CD8-positive, alpha-beta memory T cell (primary cell): ENCODE measurements at regions not wholly inside any gene's neighbourhood (a gene's known extent, or its start where the extent isn't known, plus 50 kb on each side); places are given as distances from the start of the nearest gene placed in this dataset.

ENCODE experiments used
- CTCF ChIA-PET: fragments of 350-600 bp; sonication (Branson Sonifier 250); formaldehyde crosslinking; loops from one replicate; lab custom pipeline; 2021; ENCODE audit warnings: antibody characterized with exemption; lab: Charles Lee
- POLR2A ChIA-PET: fragments of 350-600 bp; sonication (Branson Sonifier 250); formaldehyde crosslinking; loops from one replicate; lab custom pipeline; 2021; ENCODE audit warnings: antibody characterized with exemption; lab: Charles Lee
- DNase-seq, 5 donors: peaks; one replicate each; pipeline versions ENCODE4 v3.0.0 to v3.0.0-alpha.2; 2020 to 2022; ENCODE audit warnings: mixed read lengths in 1 of 5
- H3K27ac ChIP-seq: one replicate; pipeline ENCODE4 v1.7.0; 2013; ENCODE audit warnings: low read depth, mild to moderate bottlenecking, low read length, moderate library complexity
- H3K27me3 ChIP-seq: 2 replicates; pipeline ENCODE4 v1.7.0; 2013; ENCODE audit warnings: low read length, mild to moderate bottlenecking; ENCODE audit not compliant: insufficient read depth, poor library complexity, severe bottlenecking
- H3K36me3 ChIP-seq: 2 replicates; pipeline ENCODE4 v1.7.0; 2013; ENCODE audit warnings: mild to moderate bottlenecking, low read length, moderate library complexity; ENCODE audit not compliant: insufficient read depth
- H3K4me1 ChIP-seq: 2 replicates; pipeline ENCODE4 v1.7.0; 2013; ENCODE audit warnings: mild to moderate bottlenecking, low read length, moderate library complexity; ENCODE audit not compliant: insufficient read depth
- H3K4me3 ChIP-seq: 2 replicates; pipeline ENCODE4 v1.7.0; 2013; ENCODE audit warnings: mild to moderate bottlenecking, low read length
- H3K9me3 ChIP-seq: 2 replicates; pipeline ENCODE4 v1.7.0; 2013; ENCODE audit warnings: mild to moderate bottlenecking, low read length
- H3K27ac Mint-ChIP-seq, 8 donors: one replicate each; pipeline ENCODE4 v1.8.0; 2020 to 2021; ENCODE audit warnings: mixed read lengths in 8 of 8, mild to moderate bottlenecking in 6 of 8, inconsistent platforms in 3 of 8, moderate library complexity in 3 of 8
- H3K27me3 Mint-ChIP-seq, 2 donors: one replicate each; pipeline ENCODE4 v1.8.0; 2020 to 2021; ENCODE audit warnings: mixed read lengths in 2 of 2, mild to moderate bottlenecking in 1 of 2, moderate library complexity in 1 of 2
- H3K36me3 Mint-ChIP-seq, 3 donors: one replicate each; pipeline ENCODE4 v1.8.0; 2020 to 2021; ENCODE audit warnings: mixed read lengths in 3 of 3, inconsistent platforms in 1 of 3, mild to moderate bottlenecking in 1 of 3
- H3K4me1 Mint-ChIP-seq, 3 donors: one replicate each; pipeline ENCODE4 v1.8.0; 2020 to 2021; ENCODE audit warnings: mixed read lengths in 3 of 3, inconsistent platforms in 1 of 3, mild to moderate bottlenecking in 1 of 3
- H3K4me3 Mint-ChIP-seq, 7 donors: one replicate each; pipeline ENCODE4 v1.8.0; 2020 to 2021; ENCODE audit warnings: mixed read lengths in 7 of 7, mild to moderate bottlenecking in 6 of 7, moderate library complexity in 4 of 7, inconsistent platforms in 2 of 7
- H3K9me3 Mint-ChIP-seq, 5 donors: one replicate each; pipeline ENCODE4 v1.8.0; 2020 to 2022; ENCODE audit warnings: mixed read lengths in 5 of 5, mild to moderate bottlenecking in 3 of 5, moderate library complexity in 2 of 5, inconsistent platforms in 1 of 5

DNA sequence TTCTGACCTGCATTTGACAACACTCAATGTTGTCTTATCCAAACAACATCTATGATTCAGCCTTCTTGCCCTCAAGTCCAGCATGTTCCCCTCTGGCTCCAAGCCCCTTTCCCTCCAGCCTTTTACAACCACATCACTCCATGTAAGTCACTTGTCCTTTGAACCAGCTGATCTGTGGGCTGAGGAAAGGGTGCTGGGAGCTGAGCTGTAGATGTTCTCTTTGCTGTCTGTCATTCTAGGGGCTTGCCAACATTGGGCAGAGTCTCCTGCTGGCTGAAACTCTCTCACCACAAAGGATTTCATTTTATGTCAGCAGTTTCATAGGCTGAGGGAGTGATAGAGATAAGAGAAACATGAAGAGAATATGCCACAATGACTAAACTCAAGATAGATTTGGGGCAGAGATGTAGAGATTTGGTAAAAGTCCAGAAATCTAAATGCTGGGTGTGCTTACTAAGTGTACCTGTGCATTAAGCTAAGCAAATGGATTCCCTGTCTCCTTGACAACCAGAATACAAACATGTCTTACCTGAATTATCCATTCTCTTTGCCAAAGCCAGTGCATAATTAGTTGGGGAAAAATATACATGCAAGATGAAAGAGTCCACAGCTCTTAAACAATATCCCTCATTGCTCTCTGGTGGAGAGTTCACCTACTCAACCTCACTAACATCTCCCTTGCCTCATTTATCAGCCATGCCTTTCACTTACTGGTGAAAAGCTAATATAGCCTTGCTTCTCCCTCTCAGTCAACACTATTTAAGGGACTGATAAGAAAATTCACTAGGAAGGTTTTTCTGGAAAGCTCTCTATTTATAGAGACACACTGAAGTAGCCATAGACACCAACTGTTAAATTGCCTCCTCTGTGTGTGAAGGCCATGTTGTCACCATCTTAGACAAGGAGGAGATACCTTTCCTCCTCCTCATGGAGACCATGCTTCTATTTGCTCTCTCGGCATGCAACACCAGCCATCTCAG, 175.5 kb upstream of the SERP2 start:
- Mint-ChIP-seq H3K27me3 (peaks cover 0 to 2% of the 10 kb centered on the region in 2 donors), H3K27ac (peak overlapping the region in 2 of 8 donors; percentile 6 to 19), H3K4me1 (peaks cover 9 to 22% (median 15%) of the 10 kb centered on the region in 3 donors), H3K9me3 (no peaks in the 10 kb centered on the region), H3K36me3 (no peaks in the 10 kb centered on the region), H3K4me3 (no peak overlapping the region)
- ChIA-PET CTCF (no interaction called here), POLR2A (no interaction called here)
- H3K27ac ChIP-seq: no peak overlapping the region
- peaks cover 4% of the 10 kb centered on the region for H3K4me1 ChIP-seq
- DNase-seq: no peak
- no peak overlapping the region for H3K4me3 ChIP-seq
- H3K27me3 ChIP-seq: no peaks in the 10 kb centered on the region
- H3K36me3 ChIP-seq: no peaks in the 10 kb centered on the region
- H3K9me3 ChIP-seq: no peaks in the 10 kb centered on the region

DNA sequence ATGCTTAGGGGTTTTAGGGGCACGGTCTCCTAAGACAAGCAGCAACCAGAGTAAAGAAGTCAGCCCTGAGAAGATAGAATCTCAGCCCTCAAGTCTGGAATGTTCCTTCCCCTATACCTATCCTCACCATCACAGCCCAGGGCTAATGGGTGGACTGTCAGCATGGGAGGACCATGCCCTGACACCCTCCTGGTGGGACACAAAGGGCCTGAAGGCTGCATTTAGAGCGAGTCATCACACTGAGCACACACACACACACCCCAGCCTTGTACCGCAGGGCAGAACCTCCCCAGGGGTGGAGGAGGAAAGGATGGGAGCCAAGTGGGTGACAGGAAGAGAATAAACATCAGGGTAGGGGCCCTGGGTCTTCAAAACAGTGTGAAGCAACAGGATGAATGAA, 174.8 kb upstream of the SERP2 start:
- H3K4me3 Mint-ChIP-seq: no peak overlapping the region
- Histone ChIP-seq H3K36me3 (no peaks in the 10 kb centered on the region), H3K4me1 (peaks cover 4% of the 10 kb centered on the region), H3K27ac (no peak overlapping the region), H3K9me3 (no peaks in the 10 kb centered on the region), H3K27me3 (no peaks in the 10 kb centered on the region), H3K4me3 (no peak overlapping the region)
- peak overlapping the region in 1 of 8 donors; percentile 74 for H3K27ac Mint-ChIP-seq
- H3K9me3 Mint-ChIP-seq: no peaks in the 10 kb centered on the region
- ChIA-PET POLR2A (no interaction called here), CTCF (no interaction called here)
- peaks cover 1 to 2% of the 10 kb centered on the region in 2 donors for H3K27me3 Mint-ChIP-seq
- peaks cover 9 to 22% (median 15%) of the 10 kb centered on the region in 3 donors for H3K4me1 Mint-ChIP-seq
- H3K36me3 Mint-ChIP-seq: no peaks in the 10 kb centered on the region
- no peak for DNase-seq

DNA sequence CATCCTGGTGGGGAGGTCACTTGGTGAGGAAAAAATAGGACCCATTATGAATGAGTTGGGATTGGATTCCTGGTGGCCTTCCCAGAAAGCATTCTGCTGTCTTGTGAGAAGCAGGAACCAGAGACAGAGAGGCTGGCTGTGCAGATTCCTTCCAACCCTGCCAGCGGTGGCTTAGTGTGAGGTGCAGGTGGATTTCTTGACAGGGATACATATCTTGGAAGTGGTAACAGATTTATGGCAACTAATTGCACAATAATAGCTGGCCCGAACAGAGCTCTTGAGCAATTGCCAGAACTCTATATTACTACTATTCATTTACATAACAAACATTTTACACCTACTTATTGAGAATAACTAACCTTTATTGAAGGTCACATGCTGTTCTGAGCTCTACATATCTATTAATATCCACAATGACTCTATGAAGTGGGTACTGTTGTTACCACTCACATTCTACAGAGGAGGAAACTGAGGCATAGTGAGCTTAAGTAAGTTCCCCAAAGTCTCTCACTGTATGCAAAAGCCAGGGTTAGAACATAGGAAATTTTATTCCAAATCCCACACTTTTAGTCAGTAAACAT, 173.9 kb upstream of the SERP2 start:
- no peak for DNase-seq
- Mint-ChIP-seq H3K4me3 (no peak overlapping the region), H3K27me3 (peaks cover 3 to 5% of the 10 kb centered on the region in 2 donors), H3K9me3 (no peaks in the 10 kb centered on the region), H3K36me3 (no peaks in the 10 kb centered on the region), H3K27ac (no peak overlapping the region), H3K4me1 (peaks cover 9 to 22% (median 15%) of the 10 kb centered on the region in 3 donors)
- no peak overlapping the region for H3K4me3 ChIP-seq
- CTCF ChIA-PET: no interaction called here
- H3K27ac ChIP-seq: no peak overlapping the region
- POLR2A ChIA-PET: no interaction called here
- no peaks in the 10 kb centered on the region for H3K9me3 ChIP-seq
- no peaks in the 10 kb centered on the region for H3K36me3 ChIP-seq
- peaks cover 4% of the 10 kb centered on the region for H3K4me1 ChIP-seq
- no peaks in the 10 kb centered on the region for H3K27me3 ChIP-seq

DNA sequence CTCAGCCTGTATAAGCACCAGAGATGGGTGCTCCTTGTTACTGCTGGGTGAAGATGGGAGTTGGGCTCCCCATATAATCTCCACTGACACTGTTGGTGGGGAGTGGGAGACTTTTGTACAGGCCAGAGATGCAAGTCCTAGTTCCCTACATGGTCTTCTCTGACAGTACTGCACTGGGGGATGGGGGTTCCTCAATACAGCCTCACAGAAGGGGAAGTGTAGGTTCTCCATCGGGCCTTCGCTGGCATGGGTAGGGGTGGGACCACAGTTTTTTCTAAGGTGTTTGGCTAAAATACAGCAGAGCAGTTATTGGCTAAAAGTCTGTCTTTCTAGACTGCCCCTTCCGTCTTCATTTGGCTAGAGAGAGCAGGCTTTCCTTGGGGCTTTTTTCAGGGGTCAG, 167.2 kb upstream of the SERP2 start:
- no peak overlapping the region for H3K4me3 ChIP-seq
- H3K9me3 ChIP-seq: no peaks in the 10 kb centered on the region
- Mint-ChIP-seq H3K36me3 (no peaks in the 10 kb centered on the region), H3K4me3 (no peak overlapping the region), H3K9me3 (peaks cover 0 to 4% (median 3%) of the 10 kb centered on the region in 5 donors), H3K4me1 (no peaks in the 10 kb centered on the region), H3K27ac (no peak overlapping the region), H3K27me3 (peaks cover 4 to 18% of the 10 kb centered on the region in 2 donors)
- no peaks in the 10 kb centered on the region for H3K4me1 ChIP-seq
- CTCF ChIA-PET: no interaction called here
- H3K27ac ChIP-seq: no peak overlapping the region
- no peaks in the 10 kb centered on the region for H3K27me3 ChIP-seq
- POLR2A ChIA-PET: no interaction called here
- no peaks in the 10 kb centered on the region for H3K36me3 ChIP-seq
- no peak for DNase-seq

DNA sequence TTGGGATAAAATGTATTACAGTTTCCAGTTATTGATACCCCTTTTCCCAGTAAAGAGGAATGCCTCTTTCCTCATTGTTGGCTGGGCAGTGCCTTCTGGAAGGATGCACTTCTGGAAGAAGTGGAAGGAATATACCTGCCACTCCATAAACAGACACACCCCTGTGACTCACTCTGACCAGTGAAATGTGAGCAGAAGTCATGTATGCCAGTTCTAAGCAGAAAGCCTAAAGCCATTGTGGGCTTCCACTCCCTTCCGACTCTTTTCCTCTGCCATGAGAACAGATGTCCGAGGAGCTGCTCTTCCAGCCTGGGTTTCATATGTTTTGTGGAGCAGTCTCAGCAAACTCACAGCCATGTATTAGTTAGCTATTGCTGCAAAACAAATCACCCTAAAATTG, 166.1 kb upstream of the SERP2 start:
- Mint-ChIP-seq H3K27me3 (peaks cover 4 to 18% of the 10 kb centered on the region in 2 donors), H3K36me3 (no peaks in the 10 kb centered on the region), H3K4me1 (no peaks in the 10 kb centered on the region), H3K27ac (no peak overlapping the region), H3K9me3 (peaks cover 0 to 4% (median 3%) of the 10 kb centered on the region in 5 donors), H3K4me3 (no peak overlapping the region)
- no peak for DNase-seq
- H3K27me3 ChIP-seq: no peaks in the 10 kb centered on the region
- no peaks in the 10 kb centered on the region for H3K9me3 ChIP-seq
- H3K36me3 ChIP-seq: no peaks in the 10 kb centered on the region
- H3K4me1 ChIP-seq: no peaks in the 10 kb centered on the region
- POLR2A ChIA-PET: no interaction called here
- no peak overlapping the region for H3K4me3 ChIP-seq
- no peak overlapping the region for H3K27ac ChIP-seq
- CTCF ChIA-PET: no interaction called here

DNA sequence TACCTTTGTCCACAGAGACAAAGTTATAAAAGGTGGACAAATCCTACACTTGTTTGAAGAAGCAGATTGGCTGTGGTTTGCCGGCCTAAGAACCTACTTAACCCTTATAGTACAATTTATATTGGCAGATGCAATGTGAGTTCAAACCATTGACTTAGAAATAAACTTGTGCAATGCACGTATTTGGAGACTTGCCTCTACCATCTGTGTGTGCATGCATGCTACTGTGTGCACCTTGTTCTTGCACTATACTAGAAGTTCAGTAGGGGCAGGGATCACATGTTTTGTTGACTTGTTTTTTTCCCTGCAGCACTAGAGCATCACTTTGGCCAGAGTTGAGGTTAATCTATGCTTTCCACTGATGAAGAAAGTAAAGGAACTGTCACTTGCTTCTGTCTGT, 163.1 kb upstream of the SERP2 start:
- no peaks in the 10 kb centered on the region for H3K27me3 ChIP-seq
- H3K36me3 ChIP-seq: no peaks in the 10 kb centered on the region
- Mint-ChIP-seq H3K27me3 (peaks cover 1 to 27% of the 10 kb centered on the region in 2 donors), H3K4me1 (no peaks in the 10 kb centered on the region), H3K27ac (no peak overlapping the region), H3K36me3 (no peaks in the 10 kb centered on the region), H3K4me3 (no peak overlapping the region), H3K9me3 (peaks cover 0 to 4% (median 3%) of the 10 kb centered on the region in 5 donors)
- CTCF ChIA-PET: no interaction called here
- no peaks in the 10 kb centered on the region for H3K4me1 ChIP-seq
- H3K4me3 ChIP-seq: no peak overlapping the region
- DNase-seq: no peak
- POLR2A ChIA-PET: no interaction called here
- no peaks in the 10 kb centered on the region for H3K9me3 ChIP-seq
- no peak overlapping the region for H3K27ac ChIP-seq

DNA sequence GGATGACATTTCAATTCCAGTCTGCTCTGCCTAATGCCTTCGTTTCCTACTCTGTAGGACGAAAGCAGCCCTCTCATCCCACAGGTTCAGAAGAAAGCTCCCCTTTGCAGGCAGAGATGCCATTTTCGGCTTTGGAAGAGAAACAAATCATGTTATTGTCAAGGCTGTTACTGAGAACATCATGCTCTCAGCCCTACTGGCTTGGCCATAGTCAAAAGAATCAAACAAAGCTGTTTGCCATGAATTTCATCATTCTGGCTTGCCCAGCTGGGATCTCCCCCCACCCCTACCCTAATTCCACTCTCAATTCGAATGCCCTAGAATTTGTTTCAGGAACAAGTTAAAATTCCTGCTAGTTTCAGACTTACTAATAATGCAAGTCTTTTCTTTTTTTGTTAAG, 162.3 kb upstream of the SERP2 start:
- no peaks in the 10 kb centered on the region for H3K36me3 Mint-ChIP-seq
- no peaks in the 10 kb centered on the region for H3K4me1 Mint-ChIP-seq
- Histone ChIP-seq H3K27me3 (no peaks in the 10 kb centered on the region), H3K4me3 (no peak overlapping the region), H3K27ac (no peak overlapping the region), H3K4me1 (no peaks in the 10 kb centered on the region), H3K36me3 (no peaks in the 10 kb centered on the region), H3K9me3 (no peaks in the 10 kb centered on the region)
- no peak for DNase-seq
- peak overlapping the region in 1 of 8 donors; percentile 8 for H3K27ac Mint-ChIP-seq
- H3K27me3 Mint-ChIP-seq: peaks cover 3 to 30% of the 10 kb centered on the region in 2 donors
- ChIA-PET CTCF (no interaction called here), POLR2A (no interaction called here)
- H3K9me3 Mint-ChIP-seq: peaks cover 0 to 4% (median 0%) of the 10 kb centered on the region in 5 donors
- H3K4me3 Mint-ChIP-seq: no peak overlapping the region

DNA sequence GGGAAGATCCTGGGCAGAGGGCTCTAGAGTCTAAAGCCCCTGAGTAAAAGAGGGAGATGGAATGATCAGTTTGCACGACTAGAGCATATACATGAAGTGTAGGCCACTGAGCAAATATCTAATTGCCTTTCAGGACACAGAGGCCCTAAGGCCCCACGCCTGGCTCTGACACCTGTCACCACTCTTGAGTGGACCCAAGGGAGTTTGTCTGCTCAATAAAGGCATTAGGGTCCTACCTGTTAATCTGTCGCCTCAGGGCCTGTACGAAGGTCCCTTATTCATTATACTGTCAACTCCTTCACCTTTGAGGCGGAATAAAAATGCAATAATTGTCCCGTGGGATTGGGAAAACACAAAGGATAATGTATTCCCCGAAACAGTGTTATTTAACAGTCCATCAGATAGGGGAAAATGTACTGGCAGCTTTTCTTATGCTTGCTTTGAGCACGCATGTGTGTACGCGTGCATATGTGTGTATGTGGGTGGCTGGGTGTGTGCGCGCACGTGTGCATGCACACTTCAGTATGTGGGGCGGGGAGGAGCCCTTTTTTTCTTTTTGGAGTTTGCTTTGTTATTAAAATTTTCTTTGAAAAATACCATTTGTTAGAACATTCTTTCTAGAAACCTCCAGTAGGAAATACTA, 161.8 kb upstream of the SERP2 start:
- Mint-ChIP-seq H3K4me1 (no peaks in the 10 kb centered on the region), H3K36me3 (no peaks in the 10 kb centered on the region), H3K4me3 (no peak overlapping the region), H3K27me3 (peaks cover 3 to 32% of the 10 kb centered on the region in 2 donors), H3K27ac (peak overlapping the region in 1 of 8 donors; percentile 8), H3K9me3 (peaks cover 0 to 4% (median 0%) of the 10 kb centered on the region in 5 donors)
- no peak for DNase-seq
- no peaks in the 10 kb centered on the region for H3K9me3 ChIP-seq
- POLR2A ChIA-PET: no interaction called here
- H3K4me1 ChIP-seq: no peaks in the 10 kb centered on the region
- no peak overlapping the region for H3K27ac ChIP-seq
- no peaks in the 10 kb centered on the region for H3K27me3 ChIP-seq
- CTCF ChIA-PET: no interaction called here
- H3K4me3 ChIP-seq: no peak overlapping the region
- H3K36me3 ChIP-seq: no peaks in the 10 kb centered on the region
